ENCODE measurements at regions not wholly inside any gene's neighbourhood (a gene's known extent, or its start where the extent isn't known, plus 50 kb on each side); places are given as distances from the start of the nearest gene placed in this dataset.
"Not testable (repeated sequence)": the region's sequence is repeated elsewhere in the genome, so short reads cannot be mapped to it uniquely, and the experiment has no call there.

GRCh38 chrX:47302396-47302795, 68.0 kb upstream of the ZNF157 start:
- Mint-ChIP-seq H3K4me1 (no peaks in the 10 kb centered on the region), H3K27me3 (no peaks in the 10 kb centered on the region), H3K4me3 (no peak overlapping the region), H3K9me3 (ENCODE audit: low read depth) (no peaks in the 10 kb centered on the region), H3K36me3 (ENCODE audit: low read depth) (no peaks in the 10 kb centered on the region), H3K27ac (no peak overlapping the region)
- ChIA-PET CTCF (no interaction called here), POLR2A (no interaction called here)
- intact Hi-C loops (cut with DNase I, micrococcal nuclease), result no loop called here
- no peak for DNase-seq
- ATAC-seq, result no peak

- H3K4me1 Mint-ChIP-seq; intact Hi-C loops (cut with DNase I, micrococcal nuclease); H3K27ac Mint-ChIP-seq; H3K9me3 Mint-ChIP-seq (ENCODE audit: low read depth); H3K4me3 Mint-ChIP-seq; DNase-seq; ATAC-seq; CTCF ChIA-PET; POLR2A ChIA-PET; H3K27me3 Mint-ChIP-seq; H3K36me3 Mint-ChIP-seq (ENCODE audit: low read depth): not testable (repeated sequence)
Observed at GRCh38 chrX:47306471-47307023, 63.8 kb upstream of the ZNF157 start.

- no peak overlapping the region for H3K27ac Mint-ChIP-seq
- H3K9me3 Mint-ChIP-seq (ENCODE audit: low read depth), result no peaks in the 10 kb centered on the region
- CTCF ChIA-PET, result interaction anchor here (0.7 to 1.0 kb wide), 3 partner anchors 30 to 169 kb away, joined by 3 to 4 read pairs (median 3); no protein-coding TSS in a partner anchor
- intact Hi-C loops (cut with DNase I, micrococcal nuclease), result loop anchor here (1.0 to 5.0 kb wide), 5 partner anchors 70 to 120 kb away; partner anchors contain the start of genes UBA1 (in 2 of the 2) and USP11 (in 1 of the 2)
- POLR2A ChIA-PET, result interaction anchor here (0.8 kb wide), 1 partner anchor 94 kb away, joined by 4 read pairs; no protein-coding TSS in a partner anchor
- no peak overlapping the region for H3K4me3 Mint-ChIP-seq
- DNase-seq, result peak; percentile 74
- no peaks in the 10 kb centered on the region for H3K27me3 Mint-ChIP-seq
- peak; percentile 98 for ATAC-seq
- H3K4me1 Mint-ChIP-seq, result peaks cover 3% of the 10 kb centered on the region
- H3K36me3 Mint-ChIP-seq (ENCODE audit: low read depth), result no peaks in the 10 kb centered on the region
Observed at GRCh38 chrX:47311932-47312774, 58.2 kb upstream of the ZNF157 start.

GRCh38 chrX:47313056-47313455, 57.3 kb upstream of the ZNF157 start:
- Mint-ChIP-seq H3K4me1 (peaks cover 3% of the 10 kb centered on the region), H3K36me3 (ENCODE audit: low read depth) (no peaks in the 10 kb centered on the region), H3K4me3 (no peak overlapping the region), H3K27ac (no peak overlapping the region), H3K27me3 (no peaks in the 10 kb centered on the region), H3K9me3 (ENCODE audit: low read depth) (no peaks in the 10 kb centered on the region)
- intact Hi-C loops (cut with DNase I, micrococcal nuclease), result loop anchor here (5.0 kb wide), 3 partner anchors 69 to 121 kb away; partner anchors contain the start of genes UBA1 (in 1 of the 2) and USP11 (in 1 of the 2)
- ATAC-seq (no peak), DNase-seq (no peak)
- ChIA-PET CTCF (no interaction called here), POLR2A (interaction anchor here (0.8 kb wide), 1 partner anchor 95 kb away, joined by 4 read pairs; no protein-coding TSS in a partner anchor)

GRCh38 chrX:47316276-47317025, 53.9 kb upstream of the ZNF157 start:
- Mint-ChIP-seq H3K27ac (no peak overlapping the region), H3K27me3 (no peaks in the 10 kb centered on the region), H3K9me3 (ENCODE audit: low read depth) (no peaks in the 10 kb centered on the region), H3K36me3 (ENCODE audit: low read depth) (no peaks in the 10 kb centered on the region), H3K4me1 (peaks cover 3% of the 10 kb centered on the region), H3K4me3 (no peak overlapping the region)
- DNase-seq (no peak), ATAC-seq (no peak)
- POLR2A ChIA-PET, result no interaction called here
- CTCF ChIA-PET, result no interaction called here
- intact Hi-C loops (cut with DNase I, micrococcal nuclease), result no loop called here
